ENCODE measurements at regions not wholly inside any gene's neighbourhood (a gene's known extent, or its start where the extent isn't known, plus 50 kb on each side); places are given as distances from the start of the nearest gene placed in this dataset.

DNA sequence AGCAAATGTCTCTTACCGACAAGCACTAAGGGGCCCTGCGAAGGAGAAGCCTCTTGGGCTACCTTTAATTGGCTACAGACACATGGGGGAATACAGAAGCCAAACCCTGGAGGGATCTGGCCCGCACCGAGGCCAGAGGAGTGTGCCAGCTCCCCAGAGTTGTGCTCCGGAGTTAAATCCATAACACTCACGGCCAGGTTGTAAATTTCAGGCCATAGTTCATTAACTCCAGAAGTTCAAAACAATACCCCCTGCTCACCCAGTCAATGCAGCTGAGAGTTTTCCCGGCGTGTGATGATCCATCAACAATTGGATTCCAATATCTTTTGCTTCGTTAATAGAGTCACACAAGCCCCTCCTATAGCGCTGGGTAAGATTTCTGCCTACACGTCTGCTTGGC lies 371.5 kb downstream of the NXPE2 start:
- no peak overlapping the region for H3K27ac ChIP-seq (ENCODE audit: low read length)
- intact Hi-C loops (cut with micrococcal nuclease): no loop called here
- H3K4me1 ChIP-seq (ENCODE audit: insufficient read depth, low read length): no peaks in the 10 kb centered on the region
- no peaks in the 10 kb centered on the region for H4K20me1 ChIP-seq (ENCODE audit: low read length)
- no peak overlapping the region for H2AFZ ChIP-seq (ENCODE audit: low read length)
- no peaks in the 10 kb centered on the region for H3K36me3 ChIP-seq (ENCODE audit: low read depth, low read length)
- H3K9me2 ChIP-seq (replicated peaks; ENCODE audit: low read length): no peaks in the 10 kb centered on the region
- H3K4me2 ChIP-seq (ENCODE audit: low read length): no peak overlapping the region
- H3F3A ChIP-seq (ENCODE audit: low read length, unreplicated experiment): no peaks in the 10 kb centered on the region
- ATAC-seq (no peak), DNase-seq (no peak)
- H3K9ac ChIP-seq (ENCODE audit: low read length): no peak overlapping the region
- BruUV-seq (replicated peaks): no TSS peak
- ChIA-PET CTCF (no interaction called here), POLR2A (ENCODE audit: unreplicated experiment) (no interaction called here)
- H3K79me2 ChIP-seq (ENCODE audit: low read length): no peaks in the 10 kb centered on the region
- peaks cover 18% of the 10 kb centered on the region; the same call in 1 of the 2 replicates for H3K9me3 ChIP-seq (ENCODE audit: low read length)
- no peak overlapping the region for H3K4me3 ChIP-seq (ENCODE audit: low read length)
- H3K27me3 ChIP-seq (ENCODE audit: low read length): no peaks in the 10 kb centered on the region
- TF ChIP-seq, protein P1, sequence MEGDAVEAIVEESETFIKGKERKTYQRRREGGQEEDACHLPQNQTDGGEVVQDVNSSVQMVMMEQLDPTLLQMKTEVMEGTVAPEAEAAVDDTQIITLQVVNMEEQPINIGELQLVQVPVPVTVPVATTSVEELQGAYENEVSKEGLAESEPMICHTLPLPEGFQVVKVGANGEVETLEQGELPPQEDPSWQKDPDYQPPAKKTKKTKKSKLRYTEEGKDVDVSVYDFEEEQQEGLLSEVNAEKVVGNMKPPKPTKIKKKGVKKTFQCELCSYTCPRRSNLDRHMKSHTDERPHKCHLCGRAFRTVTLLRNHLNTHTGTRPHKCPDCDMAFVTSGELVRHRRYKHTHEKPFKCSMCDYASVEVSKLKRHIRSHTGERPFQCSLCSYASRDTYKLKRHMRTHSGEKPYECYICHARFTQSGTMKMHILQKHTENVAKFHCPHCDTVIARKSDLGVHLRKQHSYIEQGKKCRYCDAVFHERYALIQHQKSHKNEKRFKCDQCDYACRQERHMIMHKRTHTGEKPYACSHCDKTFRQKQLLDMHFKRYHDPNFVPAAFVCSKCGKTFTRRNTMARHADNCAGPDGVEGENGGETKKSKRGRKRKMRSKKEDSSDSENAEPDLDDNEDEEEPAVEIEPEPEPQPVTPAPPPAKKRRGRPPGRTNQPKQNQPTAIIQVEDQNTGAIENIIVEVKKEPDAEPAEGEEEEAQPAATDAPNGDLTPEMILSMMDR (conservative IDR thresholded peaks at IDR 0.05; ENCODE audit: low read depth, low read length): no peak
- TF ChIP-seq EZH2phosphoT487 (IDR thresholded peaks at IDR 0.05; ENCODE audit: borderline replicate concordance, low read length) (no peak), EZH2 (IDR thresholded peaks at IDR 0.05; ENCODE audit: low read length, unreplicated experiment) (no peak)

DNA sequence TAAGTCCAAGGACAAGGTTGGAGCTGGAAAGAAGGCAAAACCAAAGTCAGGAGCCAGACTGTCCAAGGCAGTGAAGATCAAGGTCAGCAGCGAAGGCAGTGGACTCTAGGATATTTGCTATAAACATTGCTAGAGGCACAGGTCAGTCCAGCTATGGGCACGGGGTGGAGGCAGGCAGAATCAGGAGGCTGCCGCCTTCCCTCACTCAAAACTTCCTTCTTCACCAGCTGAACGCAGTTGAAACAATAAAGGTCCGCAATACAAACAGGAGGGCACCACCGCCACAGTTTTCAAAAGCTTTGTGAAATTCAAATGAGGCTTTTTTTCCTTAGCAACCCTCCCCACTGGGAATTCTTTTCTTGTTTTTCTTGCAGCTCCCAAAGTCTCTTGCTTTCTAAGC lies 372.4 kb downstream of the NXPE2 start:
- no peaks in the 10 kb centered on the region for H3F3A ChIP-seq (ENCODE audit: low read length, unreplicated experiment)
- POLR2A ChIA-PET (ENCODE audit: unreplicated experiment): no interaction called here
- H3K9me2 ChIP-seq (replicated peaks; ENCODE audit: low read length): no peaks in the 10 kb centered on the region
- no peak for TF ChIP-seq EZH2 (IDR thresholded peaks at IDR 0.05; ENCODE audit: low read length, unreplicated experiment)
- H3K9me3 ChIP-seq (ENCODE audit: low read length): peaks cover 18% of the 10 kb centered on the region; the same call in 1 of the 2 replicates
- H3K36me3 ChIP-seq (ENCODE audit: low read depth, low read length): no peaks in the 10 kb centered on the region
- H3K4me1 ChIP-seq (ENCODE audit: insufficient read depth, low read length): no peaks in the 10 kb centered on the region
- no peak for ATAC-seq
- no peak overlapping the region for H2AFZ ChIP-seq (ENCODE audit: low read length)
- CTCF ChIA-PET: no interaction called here
- no peak for DNase-seq
- H3K79me2 ChIP-seq (ENCODE audit: low read length): no peaks in the 10 kb centered on the region
- no peak overlapping the region for H3K9ac ChIP-seq (ENCODE audit: low read length)
- intact Hi-C loops (cut with micrococcal nuclease): no loop called here
- no peak overlapping the region for H3K27ac ChIP-seq (ENCODE audit: low read length)
- H3K4me3 ChIP-seq (ENCODE audit: low read length): no peak overlapping the region
- no peak overlapping the region for H3K4me2 ChIP-seq (ENCODE audit: low read length)
- no peaks in the 10 kb centered on the region for H3K27me3 ChIP-seq (ENCODE audit: low read length)
- no peaks in the 10 kb centered on the region for H4K20me1 ChIP-seq (ENCODE audit: low read length)
- no TSS peak for BruUV-seq (replicated peaks)

DNA sequence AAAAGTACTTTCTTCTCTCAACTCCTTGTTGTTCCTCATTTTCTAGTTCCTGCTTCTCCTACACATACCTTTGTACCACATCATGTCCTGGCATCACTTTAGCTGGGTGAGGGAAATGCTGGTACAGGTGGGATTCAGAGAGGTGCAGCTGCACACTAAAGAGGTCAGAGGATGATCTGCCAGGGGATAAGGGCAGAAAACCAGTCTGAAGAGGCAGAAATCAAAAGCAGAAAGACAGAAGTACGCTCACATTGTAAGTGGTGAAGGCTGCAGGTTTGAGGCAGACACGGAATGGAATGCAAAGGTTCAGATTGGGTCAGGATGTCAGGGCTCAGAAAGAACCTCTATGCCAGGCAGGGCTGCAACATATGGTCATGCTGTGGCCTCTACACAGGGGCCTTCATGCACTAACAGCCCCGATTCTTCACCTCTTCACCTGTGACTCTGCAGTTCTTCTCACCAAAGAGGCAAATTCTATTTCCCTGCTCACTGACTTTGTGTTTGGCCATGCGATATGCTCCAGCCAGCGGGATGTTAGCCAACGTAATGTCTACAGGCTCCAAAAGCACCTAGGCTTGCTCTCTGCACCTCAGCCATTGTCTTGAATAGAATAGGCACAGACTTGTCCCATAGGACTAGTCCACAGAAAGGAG lies 373.7 kb downstream of the NXPE2 start:
- no peak overlapping the region for H3K9ac ChIP-seq (ENCODE audit: low read length)
- H4K20me1 ChIP-seq (ENCODE audit: low read length): no peaks in the 10 kb centered on the region
- H3K4me2 ChIP-seq (ENCODE audit: low read length): no peak overlapping the region
- H3K27ac ChIP-seq (ENCODE audit: low read length): no peak overlapping the region
- ChIA-PET POLR2A (ENCODE audit: unreplicated experiment) (no interaction called here), CTCF (no interaction called here)
- H3K4me1 ChIP-seq (ENCODE audit: insufficient read depth, low read length): no peaks in the 10 kb centered on the region
- H3K27me3 ChIP-seq (ENCODE audit: low read length): no peaks in the 10 kb centered on the region
- H3K4me3 ChIP-seq (ENCODE audit: low read length): no peak overlapping the region
- peaks cover 25% of the 10 kb centered on the region for H3K9me3 ChIP-seq (ENCODE audit: low read length)
- H2AFZ ChIP-seq (ENCODE audit: low read length): no peak overlapping the region
- intact Hi-C loops (cut with micrococcal nuclease): no loop called here
- no peaks in the 10 kb centered on the region for H3F3A ChIP-seq (ENCODE audit: low read length, unreplicated experiment)
- H3K36me3 ChIP-seq (ENCODE audit: low read depth, low read length): no peaks in the 10 kb centered on the region
- no TSS peak for BruUV-seq (replicated peaks)
- no peak for ATAC-seq
- DNase-seq: no peak
- H3K79me2 ChIP-seq (ENCODE audit: low read length): no peaks in the 10 kb centered on the region
- TF ChIP-seq, protein P1 (conservative IDR thresholded peaks at IDR 0.05; ENCODE audit: low read depth, low read length): no peak
- no peak for TF ChIP-seq EZH2 (IDR thresholded peaks at IDR 0.05; ENCODE audit: low read length, unreplicated experiment)
- no peak for TF ChIP-seq EZH2phosphoT487 (IDR thresholded peaks at IDR 0.05; ENCODE audit: borderline replicate concordance, low read length)
- H3K9me2 ChIP-seq (replicated peaks; ENCODE audit: low read length): no peaks in the 10 kb centered on the region

All from PC-3 (cell line).